Trophoblast cell (in vitro differentiated cells and primary cell): ENCODE measurements at regions not wholly inside any gene's neighbourhood (a gene's known extent, or its start where the extent isn't known, plus 50 kb on each side); places are given as distances from the start of the nearest gene placed in this dataset.
A peak's percentile ranks its signal among the peaks of the same experiment; 100 is the strongest.

Source experiments
- DNase-seq, 2 donors: peaks; one replicate each; pipeline ENCODE4 v3.0.0-alpha.2; 2016
- H2AFZ ChIP-seq: 2 replicates; pipeline ENCODE4 v1.6.1; 2013; ENCODE audit warnings: low read length, moderate library complexity, mild to moderate bottlenecking; ENCODE audit not compliant: insufficient read depth, poor library complexity
- H2AK5ac ChIP-seq: 2 replicates; pipeline ENCODE4 v1.6.1; 2013; ENCODE audit warnings: mild to moderate bottlenecking, low read length
- H2BK120ac ChIP-seq: 2 replicates; pipeline ENCODE4 v1.6.1; 2013; ENCODE audit warnings: low read length, mild to moderate bottlenecking, moderate library complexity; ENCODE audit not compliant: insufficient read depth, poor library complexity
- H2BK12ac ChIP-seq: 2 replicates; pipeline ENCODE4 v1.6.1; 2013; ENCODE audit warnings: mild to moderate bottlenecking, low read length, moderate library complexity
- H2BK5ac ChIP-seq: 2 replicates; pipeline ENCODE4 v1.6.1; 2013; ENCODE audit warnings: low read length, low read depth, moderate library complexity, mild to moderate bottlenecking; ENCODE audit not compliant: poor library complexity
- H3K14ac ChIP-seq: 2 replicates; pipeline ENCODE4 v1.6.1; 2013; ENCODE audit warnings: mild to moderate bottlenecking, low read length
- H3K18ac ChIP-seq: 2 replicates; pipeline ENCODE4 v1.6.1; 2013; ENCODE audit warnings: mild to moderate bottlenecking, low read length
- H3K23ac ChIP-seq: 2 replicates; pipeline ENCODE4 v1.6.1; 2013; ENCODE audit warnings: low read length
- H3K27ac ChIP-seq: 2 replicates; pipeline ENCODE4 v1.5.1; 2013; ENCODE audit warnings: low read depth, mild to moderate bottlenecking, inconsistent platforms, low read length, moderate library complexity
- H3K27me3 ChIP-seq: 2 replicates; pipeline ENCODE4 v1.6.1; 2013; ENCODE audit warnings: inconsistent platforms, mild to moderate bottlenecking, low read length, moderate library complexity; ENCODE audit not compliant: insufficient read depth
- H3K36me3 ChIP-seq, 2 experiments: 1 replicate in 1 of 2; 2 replicates in 1 of 2; pipeline ENCODE4 v1.6.1; 2013; ENCODE audit warnings: low read length in 2 of 2, mild to moderate bottlenecking in 2 of 2, moderate library complexity in 1 of 2; ENCODE audit not compliant: insufficient read depth in 2 of 2, control insufficient read depth in 1 of 2
- H3K4ac ChIP-seq: 2 replicates; pipeline ENCODE4 v1.6.1; 2013; ENCODE audit warnings: low read depth, mild to moderate bottlenecking, low read length, moderate library complexity
- H3K4me1 ChIP-seq, 2 experiments: 1 replicate in 1 of 2; 2 replicates in 1 of 2; pipeline ENCODE4 v1.6.1; 2013; ENCODE audit warnings: low read length in 2 of 2, mild to moderate bottlenecking in 2 of 2, moderate library complexity in 1 of 2; ENCODE audit not compliant: insufficient read depth in 2 of 2, control insufficient read depth in 1 of 2
- H3K4me2 ChIP-seq: 2 replicates; pipeline ENCODE4 v1.6.1; 2013; ENCODE audit warnings: inconsistent platforms, mild to moderate bottlenecking, low read length, moderate library complexity
- H3K4me3 ChIP-seq: 2 replicates; pipeline ENCODE4 v1.5.1; 2013; ENCODE audit warnings: mild to moderate bottlenecking, low read depth, low read length, inconsistent platforms
- H3K79me1 ChIP-seq: one replicate; pipeline ENCODE4 v1.6.1; 2013; ENCODE audit warnings: low read length
- H3K79me2 ChIP-seq: 2 replicates; pipeline ENCODE4 v1.6.1; 2013; ENCODE audit warnings: low read length, mild to moderate bottlenecking; ENCODE audit not compliant: control insufficient read depth, insufficient read depth, poor library complexity
- H3K9ac ChIP-seq: 2 replicates; pipeline ENCODE4 v1.6.1; 2013; ENCODE audit warnings: mild to moderate bottlenecking, low read length
- H3K9me3 ChIP-seq: 2 replicates; pipeline ENCODE4 v1.6.1; 2013; ENCODE audit warnings: low read depth, mild to moderate bottlenecking, control low read depth, inconsistent platforms, low read length; ENCODE audit not compliant: insufficient read depth
- H4K12ac ChIP-seq: 2 replicates; pipeline ENCODE4 v1.6.1; 2013; ENCODE audit warnings: low read depth, mild to moderate bottlenecking, low read length, moderate library complexity
- H4K8ac ChIP-seq: 2 replicates; pipeline ENCODE4 v1.6.1; 2013; ENCODE audit warnings: low read depth, mild to moderate bottlenecking, low read length, moderate library complexity
- H4K91ac ChIP-seq: one replicate; pipeline ENCODE4 v1.6.1; 2013; ENCODE audit warnings: low read depth, mild to moderate bottlenecking, low read length, moderate library complexity
- WGBS: extraction: QIAGEN DNeasy Blood & Tissue Kit; methylation state at CpG from one replicate; pipeline ENCODE4 v1.1.7; 2013; ENCODE audit warnings: missing lambda C conversion rate; ENCODE audit not compliant: insufficient read length, insufficient coverage; ENCODE audit errors: extremely low coverage; 5-methylcytosine and 5-hydroxymethylcytosine counted together

GRCh38 chr12:58131986-58132755 is 190.8 kb downstream of the ATP23 start:
- H3K79me1 ChIP-seq, result no peaks in the 10 kb centered on the region
- no peaks in the 10 kb centered on the region for H3K4me1 ChIP-seq
- no peaks in the 10 kb centered on the region for H3K79me2 ChIP-seq
- no peak overlapping the region for H4K12ac ChIP-seq
- no peak overlapping the region for H3K14ac ChIP-seq
- no peak overlapping the region for H3K4ac ChIP-seq
- no peaks in the 10 kb centered on the region for H3K36me3 ChIP-seq
- no peak overlapping the region for H4K91ac ChIP-seq
- no peak overlapping the region for H3K4me3 ChIP-seq
- no peak overlapping the region for H3K9ac ChIP-seq
- no peak overlapping the region for H2BK12ac ChIP-seq
- H2BK5ac ChIP-seq, result no peak overlapping the region
- no peak overlapping the region for H3K23ac ChIP-seq
- H2BK120ac ChIP-seq, result no peak overlapping the region
- H3K27me3 ChIP-seq, result no peaks in the 10 kb centered on the region
- no peak overlapping the region for H3K27ac ChIP-seq
- H3K9me3 ChIP-seq, result no peaks in the 10 kb centered on the region
- H2AK5ac ChIP-seq, result no peak overlapping the region
- no CpG with 5 or more reads among the region's 5 CpGs for WGBS
- H3K4me2 ChIP-seq, result no peak overlapping the region
- no peak overlapping the region for H3K18ac ChIP-seq
- no peak for DNase-seq
- no peak overlapping the region for H2AFZ ChIP-seq
- H4K8ac ChIP-seq, result no peak overlapping the region

GRCh38 chr12:58138424-58138823 is 197.1 kb downstream of the ATP23 start:
- DNase-seq, result no peak
- Histone ChIP-seq H3K4me3 (no peak overlapping the region), H4K12ac (no peak overlapping the region), H3K14ac (no peak overlapping the region), H4K91ac (no peak overlapping the region), H3K79me2 (no peaks in the 10 kb centered on the region), H2BK120ac (no peak overlapping the region), H3K23ac (no peak overlapping the region), H2BK5ac (no peak overlapping the region), H3K36me3 (no peaks in the 10 kb centered on the region), H3K27ac (no peak overlapping the region), H2AFZ (no peak overlapping the region), H3K4me2 (no peak overlapping the region), H3K27me3 (no peaks in the 10 kb centered on the region), H4K8ac (no peak overlapping the region), H3K4me1 (no peaks in the 10 kb centered on the region), H3K9me3 (no peaks in the 10 kb centered on the region), H3K18ac (no peak overlapping the region), H3K79me1 (no peaks in the 10 kb centered on the region), H3K4ac (no peak overlapping the region), H2BK12ac (no peak overlapping the region), H2AK5ac (no peak overlapping the region), H3K9ac (no peak overlapping the region)
- no CpG with 5 or more reads among the region's 2 CpGs for WGBS

- Histone ChIP-seq H2BK5ac (no peak overlapping the region), H3K4ac (no peak overlapping the region)
- WGBS, result no CpG with 5 or more reads among the region's 1 CpG
These were observed 198.5 kb downstream of the ATP23 start for GRCh38 chr12:58139894-58140293.

GRCh38 chr12:58140395-58140794 is 199.0 kb downstream of the ATP23 start:
- no peak overlapping the region for H2AFZ ChIP-seq
- H3K4me1 ChIP-seq, result no peaks in the 10 kb centered on the region
- no peak overlapping the region for H3K27ac ChIP-seq
- H3K9ac ChIP-seq, result no peak overlapping the region
- no peaks in the 10 kb centered on the region for H3K79me1 ChIP-seq
- H3K4me2 ChIP-seq, result no peak overlapping the region
- H3K79me2 ChIP-seq, result no peaks in the 10 kb centered on the region
- H4K12ac ChIP-seq, result no peak overlapping the region
- H3K18ac ChIP-seq, result no peak overlapping the region
- no peaks in the 10 kb centered on the region for H3K36me3 ChIP-seq
- no CpG with 5 or more reads among the region's 1 CpG for WGBS
- no peak overlapping the region for H2BK12ac ChIP-seq
- H4K91ac ChIP-seq, result no peak overlapping the region
- no peak overlapping the region for H3K23ac ChIP-seq
- no peak overlapping the region for H3K4ac ChIP-seq
- H3K9me3 ChIP-seq, result no peaks in the 10 kb centered on the region
- no peaks in the 10 kb centered on the region for H3K27me3 ChIP-seq
- DNase-seq, result peak in 1 of 2 donors; percentile 4
- no peak overlapping the region for H3K4me3 ChIP-seq
- no peak overlapping the region for H2BK120ac ChIP-seq
- H2AK5ac ChIP-seq, result no peak overlapping the region
- no peak overlapping the region for H3K14ac ChIP-seq
- H4K8ac ChIP-seq, result no peak overlapping the region
- H2BK5ac ChIP-seq, result no peak overlapping the region

More at GRCh38 chr12:58139894-58140293, 198.5 kb downstream of the ATP23 start:
- H3K9me3 ChIP-seq, result no peaks in the 10 kb centered on the region
- H3K36me3 ChIP-seq, result no peaks in the 10 kb centered on the region
- H2BK120ac ChIP-seq, result no peak overlapping the region
- H3K9ac ChIP-seq, result no peak overlapping the region
- H3K18ac ChIP-seq, result no peak overlapping the region
- H3K23ac ChIP-seq, result no peak overlapping the region
- H3K27me3 ChIP-seq, result no peaks in the 10 kb centered on the region
- H4K91ac ChIP-seq, result no peak overlapping the region
- no peak overlapping the region for H4K12ac ChIP-seq
- H3K4me2 ChIP-seq, result no peak overlapping the region
- no peaks in the 10 kb centered on the region for H3K4me1 ChIP-seq
- H3K4me3 ChIP-seq, result no peak overlapping the region
- no peak overlapping the region for H3K14ac ChIP-seq
- no peak overlapping the region for H4K8ac ChIP-seq
- H2AFZ ChIP-seq, result no peak overlapping the region
- no peak for DNase-seq
- H3K79me1 ChIP-seq, result no peaks in the 10 kb centered on the region
- no peak overlapping the region for H2BK12ac ChIP-seq
- H3K79me2 ChIP-seq, result no peaks in the 10 kb centered on the region
- H3K27ac ChIP-seq, result no peak overlapping the region
- H2AK5ac ChIP-seq, result no peak overlapping the region
